CD1c-positive myeloid dendritic cell (primary cell): ENCODE measurements at regions not wholly inside any gene's neighbourhood (a gene's known extent, or its start where the extent isn't known, plus 50 kb on each side); places are given as distances from the start of the nearest gene placed in this dataset.

ENCODE experiments used
- DNase-seq: peaks from one replicate; pipeline ENCODE4 v3.0.0-alpha.2; 2016; ENCODE audit errors: extremely low spot score

DNA sequence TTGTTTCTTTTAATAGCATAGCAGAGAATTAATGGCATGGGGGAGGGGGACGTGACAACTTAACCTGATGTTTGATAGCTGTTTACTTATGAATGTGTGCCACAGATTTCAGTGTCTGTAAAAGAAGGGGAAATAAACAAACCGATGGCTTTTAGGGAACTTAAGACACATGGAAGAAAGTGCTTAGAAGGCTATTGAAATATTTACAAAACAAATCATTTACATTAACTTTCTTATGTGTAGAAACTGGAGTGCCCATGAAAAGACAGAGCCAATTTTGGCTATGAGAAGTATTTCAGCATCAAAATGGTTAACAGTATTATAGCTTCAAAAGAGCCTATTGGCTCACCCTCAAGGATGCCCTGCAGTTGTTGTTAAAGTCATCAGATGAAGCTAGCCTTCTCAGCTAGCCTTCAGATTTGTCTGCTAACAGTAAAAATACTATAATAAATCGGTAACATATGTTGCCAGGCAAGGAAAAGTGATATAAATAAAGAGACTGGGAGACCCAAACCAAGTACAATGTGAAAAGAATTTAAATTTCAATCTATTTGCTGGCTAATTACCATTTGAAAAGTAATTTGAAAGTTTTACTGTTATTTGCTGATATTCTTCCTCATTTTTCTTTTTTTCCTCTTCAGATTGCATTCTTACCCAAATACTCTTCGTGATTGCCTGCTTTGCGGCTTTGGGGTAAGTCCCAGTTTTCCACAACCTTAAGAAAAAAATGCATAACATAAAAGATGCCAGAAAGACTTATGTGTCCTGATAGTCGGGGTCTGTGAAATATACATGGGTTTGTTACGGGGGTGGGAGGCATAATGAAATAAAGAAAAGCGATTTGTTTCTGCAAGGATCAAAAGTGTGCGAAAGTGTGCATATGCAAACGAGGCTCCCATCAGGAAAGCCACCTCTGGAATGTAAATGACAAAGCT, 256.4 kb downstream of the MEIS1 start:
- DNase-seq, result no peak

DNA sequence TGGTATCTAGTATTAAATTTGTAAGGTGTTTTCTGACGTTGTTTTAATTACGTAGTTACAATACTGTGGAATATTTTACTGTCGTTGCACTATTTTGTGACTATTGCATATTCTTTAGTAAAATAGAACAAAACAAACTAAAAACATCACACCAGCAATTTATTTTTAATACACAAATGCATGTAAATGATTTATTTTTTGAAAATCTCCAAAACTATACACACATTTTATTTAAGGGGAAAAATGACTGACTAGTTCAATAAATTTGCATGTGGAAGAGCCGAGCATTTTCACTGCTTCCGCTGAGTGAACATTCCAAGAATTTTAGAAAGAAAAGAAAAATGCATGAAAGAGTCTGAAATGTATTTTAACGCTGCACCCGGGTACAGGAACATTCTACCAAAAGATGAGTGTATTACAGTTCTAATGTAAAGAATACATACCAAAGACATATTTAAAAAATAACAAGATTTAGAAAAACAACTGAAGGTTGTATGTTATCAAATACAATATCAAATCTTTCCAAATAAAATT, 257.7 kb downstream of the MEIS1 start:
- DNase-seq, result no peak

DNA sequence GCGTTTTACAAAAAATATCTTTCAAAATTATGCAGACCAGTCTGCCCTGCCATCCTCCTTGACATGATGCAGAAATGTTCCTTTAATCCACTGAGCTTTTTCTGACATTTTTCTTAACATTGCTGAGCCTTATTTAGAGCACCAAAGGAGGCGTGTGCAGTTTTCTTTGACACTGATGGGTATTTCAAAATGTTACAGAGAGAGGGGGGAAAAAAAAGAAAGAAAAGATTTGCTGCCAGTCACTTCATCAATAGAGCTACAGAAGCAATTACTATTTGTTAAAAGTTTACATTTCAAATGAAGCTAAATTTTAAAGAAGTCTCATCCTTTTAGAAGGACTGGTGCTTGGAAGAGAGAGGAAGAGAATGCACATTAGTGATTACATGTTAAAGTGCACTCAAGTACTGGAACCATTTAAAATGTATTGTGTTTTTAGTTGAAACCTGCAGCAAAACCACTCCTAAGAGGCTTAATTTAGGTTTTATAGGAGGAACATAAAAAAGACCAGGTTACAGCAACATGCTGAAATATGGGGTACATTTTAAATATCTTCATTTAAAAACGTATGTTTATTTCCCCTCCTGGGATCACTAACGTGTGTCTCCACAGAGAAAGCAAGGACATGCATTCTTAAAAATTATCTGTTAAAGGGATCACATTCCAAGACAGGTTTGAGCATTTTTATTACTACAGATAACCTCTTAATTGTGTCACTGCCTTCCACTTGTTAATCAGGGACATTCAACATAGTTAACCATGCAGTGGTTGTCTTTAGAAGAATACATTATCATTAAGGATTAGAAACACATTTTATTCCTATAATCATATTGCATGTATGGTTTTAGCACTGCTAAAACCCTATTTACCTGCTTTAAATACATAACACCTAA, 258.4 kb downstream of the MEIS1 start:
- no peak for DNase-seq

DNA sequence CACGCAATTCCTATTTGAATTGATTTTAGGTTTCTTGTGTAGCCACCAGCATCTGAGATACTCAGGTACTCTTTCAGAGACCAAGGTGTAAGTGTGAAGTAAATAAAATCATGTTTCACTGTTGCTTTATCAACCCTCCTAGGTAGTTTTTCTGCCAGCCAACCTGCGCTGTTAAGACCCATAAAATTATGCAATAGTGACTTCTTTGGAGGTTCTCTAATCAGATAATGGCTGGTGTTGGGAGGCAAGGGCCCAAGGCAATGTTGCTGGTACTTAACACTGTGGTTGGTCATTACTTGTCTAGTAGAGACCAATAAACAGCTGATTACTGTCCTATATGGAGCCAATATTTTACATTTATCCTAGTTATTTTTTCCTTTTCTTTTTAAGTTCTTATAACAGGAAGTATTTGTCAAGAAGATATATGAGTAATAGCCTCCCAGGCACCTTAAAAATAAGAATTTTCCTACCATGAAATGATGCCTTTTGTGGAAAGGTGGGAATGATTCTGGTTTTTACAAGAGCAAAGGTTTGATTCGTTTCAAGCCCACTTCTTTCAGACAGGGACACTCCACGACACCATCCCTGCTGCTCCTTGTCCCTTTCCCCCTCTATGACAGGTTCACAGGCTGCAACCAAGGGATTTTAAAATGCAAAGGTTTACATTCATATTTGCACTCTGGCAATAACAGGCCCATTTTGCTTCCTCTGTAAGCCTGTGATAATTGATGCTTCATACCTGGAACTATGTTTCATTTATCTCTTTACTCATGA, 259.3 kb downstream of the MEIS1 start:
- no peak for DNase-seq

DNA sequence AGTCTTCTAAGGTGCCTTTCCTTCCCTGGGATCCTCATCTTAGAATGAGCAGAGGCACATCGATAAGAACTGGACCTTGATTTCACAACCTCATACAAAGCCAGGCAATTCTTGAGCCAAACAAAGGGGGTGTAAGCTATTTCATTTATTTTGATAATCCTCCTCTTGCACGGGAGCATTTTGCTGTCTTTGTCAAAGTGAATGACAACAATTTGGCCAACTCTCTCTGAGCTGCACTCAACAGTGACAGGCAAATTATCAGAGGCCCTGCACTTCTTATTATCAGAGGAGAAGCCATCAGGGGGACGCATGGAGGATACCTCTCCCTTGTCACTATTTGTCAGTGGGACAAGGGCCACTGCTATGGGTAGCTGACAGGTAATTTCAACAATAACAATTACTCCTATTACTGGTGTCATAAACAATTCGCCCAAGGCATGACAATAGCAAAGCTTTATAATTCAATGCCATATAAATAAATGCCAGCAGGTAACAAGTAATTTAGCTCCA, 260.4 kb downstream of the MEIS1 start:
- DNase-seq, result no peak

DNA sequence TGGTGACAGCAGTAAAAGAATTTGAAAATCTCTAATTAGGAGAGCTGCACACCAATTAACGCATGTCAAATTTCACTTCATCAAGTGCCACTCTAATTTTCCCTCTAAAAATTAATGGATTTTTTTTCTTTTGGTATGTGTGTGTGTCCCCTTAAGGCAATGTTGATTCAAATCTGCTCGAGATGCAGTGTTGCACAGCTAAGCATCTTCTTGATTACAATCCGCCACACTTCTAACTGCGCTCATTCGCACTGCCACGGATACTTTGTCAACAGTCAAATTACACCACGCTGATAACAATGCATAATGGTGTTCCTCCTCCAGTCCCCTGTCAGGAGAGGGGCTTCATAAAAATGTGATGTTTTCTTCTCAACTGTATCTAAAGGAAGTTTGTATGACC, 261.4 kb downstream of the MEIS1 start:
- no peak for DNase-seq

DNA sequence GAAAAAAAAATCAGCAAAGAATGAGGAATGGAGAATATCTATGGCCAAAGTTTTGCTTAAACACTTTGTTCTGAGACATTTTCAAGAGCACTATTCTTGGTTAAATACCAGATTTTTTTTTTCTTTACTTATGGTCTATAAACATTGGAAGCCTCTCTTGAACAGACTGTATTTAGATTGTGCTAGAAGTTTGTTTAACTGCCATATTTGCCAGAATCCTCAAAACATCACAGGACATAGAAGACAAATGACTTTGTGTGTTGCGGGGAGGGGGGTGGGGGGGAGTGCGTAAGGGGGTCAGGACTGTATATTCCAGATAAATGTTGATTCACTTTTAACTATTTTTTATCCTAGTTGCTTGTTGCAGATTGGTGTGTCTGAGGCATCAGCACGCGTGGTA, 262.0 kb downstream of the MEIS1 start:
- DNase-seq, result no peak

DNA sequence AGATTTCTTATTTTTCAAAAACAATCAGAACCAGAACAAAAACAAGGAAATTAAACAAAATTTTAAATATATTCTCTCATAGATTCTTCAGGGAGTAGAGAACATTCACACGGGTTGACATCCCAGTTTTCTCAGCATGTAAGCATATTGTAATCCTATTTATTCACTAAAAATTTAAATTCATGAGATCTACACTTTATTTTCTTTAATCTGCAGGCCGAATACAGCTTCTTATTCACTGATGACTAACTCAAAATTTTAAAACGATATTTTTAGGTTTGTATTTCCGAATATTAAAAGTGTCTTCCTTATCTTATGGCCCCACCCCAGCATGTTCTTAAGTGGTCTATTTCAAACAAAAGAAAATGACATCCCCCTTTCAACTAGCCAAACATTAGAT, 262.4 kb downstream of the MEIS1 start:
- no peak for DNase-seq

DNA sequence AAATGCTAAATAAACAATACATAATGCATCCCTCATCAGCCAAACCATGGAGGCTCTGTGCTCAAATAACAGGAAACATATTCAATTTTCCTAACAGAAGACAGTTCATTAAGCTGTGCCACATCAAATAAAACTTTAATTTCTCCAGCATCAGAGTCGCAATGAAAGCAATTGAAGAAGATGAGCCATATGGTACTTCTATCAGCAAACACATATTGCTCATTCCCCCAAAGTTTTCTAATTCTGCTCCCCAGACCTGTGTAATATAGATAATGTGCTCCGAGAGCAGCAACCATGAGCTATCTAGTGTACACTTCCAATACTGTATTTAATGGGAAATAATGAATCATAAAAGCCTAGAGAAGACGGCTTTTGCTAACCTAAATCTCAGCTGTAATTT, 263.2 kb downstream of the MEIS1 start:
- DNase-seq, result no peak

DNA sequence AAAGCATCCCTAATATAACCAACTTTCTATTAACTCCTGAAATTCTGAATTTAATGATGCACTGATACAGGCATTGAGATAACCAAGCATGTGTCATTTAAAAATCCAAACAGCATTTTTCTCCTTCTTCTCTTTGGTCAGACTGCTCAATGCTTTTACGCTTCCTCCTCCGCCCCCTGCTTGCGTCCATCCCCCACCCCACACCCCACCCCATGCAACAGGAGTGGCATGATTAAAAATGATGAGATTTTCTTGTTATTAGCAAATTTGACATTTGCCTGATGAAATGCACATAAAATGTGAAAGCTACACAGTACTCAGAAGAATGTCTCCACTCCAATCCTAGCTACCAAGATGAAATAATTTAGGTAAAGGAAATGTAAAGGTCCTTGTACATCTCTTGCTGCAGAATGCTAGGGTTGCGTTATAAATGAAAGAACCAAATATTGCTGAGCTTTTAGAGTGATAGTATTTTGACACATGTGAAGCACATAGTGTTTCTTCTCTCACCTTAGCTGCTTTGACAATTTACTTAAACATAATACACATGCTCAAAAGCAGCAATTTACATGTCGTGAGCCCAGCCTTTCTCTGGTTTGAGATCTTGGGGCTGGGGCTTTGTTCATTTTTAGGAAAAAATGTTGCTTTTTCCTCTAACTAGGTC, 263.8 kb downstream of the MEIS1 start:
- no peak for DNase-seq

DNA sequence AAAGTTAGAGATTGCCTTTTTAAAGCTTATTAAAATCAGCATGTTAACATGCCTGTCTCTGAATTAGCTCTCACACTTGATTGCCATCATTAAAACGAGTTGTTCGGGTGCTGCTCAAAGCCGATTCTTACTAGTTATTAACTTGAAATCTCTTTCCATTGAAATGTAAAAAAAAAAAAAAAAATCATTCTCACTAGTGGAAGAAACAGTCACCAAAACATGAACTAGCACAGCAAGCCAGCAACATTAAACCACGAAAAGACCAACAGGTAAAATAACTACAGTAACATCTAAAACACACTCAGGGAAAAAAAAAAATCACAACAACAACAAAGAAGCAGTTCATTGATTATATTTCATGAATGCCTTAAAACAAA, 264.5 kb downstream of the MEIS1 start:
- DNase-seq, result no peak

DNA sequence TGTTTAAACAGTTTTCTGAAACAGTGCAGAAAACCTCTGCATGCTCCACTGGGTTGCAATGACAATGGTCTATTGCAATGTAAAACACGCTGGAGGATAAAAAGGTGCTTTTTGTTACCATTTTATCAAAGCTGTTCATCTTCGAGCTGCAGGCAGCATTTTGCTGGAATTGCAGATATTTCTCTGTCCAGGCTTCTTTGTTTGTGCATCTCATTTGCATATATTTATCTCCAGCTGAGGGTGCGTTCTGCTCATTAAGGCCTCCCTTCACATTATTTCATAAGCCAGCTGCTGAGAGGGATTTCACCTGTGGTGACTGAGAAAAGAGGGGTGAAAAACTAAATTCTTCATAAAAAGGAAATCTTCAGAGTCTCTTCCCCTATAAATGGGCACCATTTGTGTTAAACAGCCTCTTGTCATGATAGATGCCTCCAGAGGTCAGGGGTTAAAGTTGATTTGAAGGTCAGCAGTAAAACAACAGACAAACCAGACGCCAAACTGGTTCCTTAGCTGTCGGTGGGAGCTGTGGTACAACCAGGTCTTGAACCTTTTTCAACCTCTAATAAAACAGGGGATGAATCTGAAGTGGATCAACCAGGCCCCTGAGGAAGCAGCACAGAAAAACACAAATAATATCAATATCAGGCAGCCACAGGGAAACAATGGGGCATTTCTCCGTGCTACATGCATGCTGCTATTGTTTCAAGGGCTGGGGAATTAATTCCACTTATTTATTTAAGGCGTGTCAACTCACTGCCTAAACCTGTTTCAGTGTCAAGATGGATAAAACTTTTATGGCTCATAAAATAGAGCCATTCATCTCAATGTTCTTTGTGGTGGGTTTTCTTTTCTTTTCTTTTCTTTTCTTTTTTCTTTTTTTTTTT, 265.1 kb downstream of the MEIS1 start:
- DNase-seq, result no peak

DNA sequence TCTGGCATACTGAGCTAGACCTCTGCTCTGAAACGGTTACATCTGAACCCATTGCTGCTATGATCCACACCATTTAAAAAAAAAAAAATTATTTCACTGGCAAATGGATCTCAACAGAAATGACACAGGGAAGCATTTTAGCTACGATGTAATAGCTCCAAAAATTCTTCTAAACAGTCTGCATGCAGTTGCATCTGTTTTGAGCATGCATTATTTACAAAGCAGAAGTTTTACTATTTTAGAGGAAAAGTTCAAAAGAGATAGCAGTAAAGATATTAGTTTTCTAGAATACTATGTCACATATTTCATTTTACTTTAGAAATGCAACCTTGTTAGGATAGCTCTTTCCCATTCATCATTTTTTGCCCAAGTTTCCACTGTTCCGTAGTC, 265.7 kb downstream of the MEIS1 start:
- no peak for DNase-seq

DNA sequence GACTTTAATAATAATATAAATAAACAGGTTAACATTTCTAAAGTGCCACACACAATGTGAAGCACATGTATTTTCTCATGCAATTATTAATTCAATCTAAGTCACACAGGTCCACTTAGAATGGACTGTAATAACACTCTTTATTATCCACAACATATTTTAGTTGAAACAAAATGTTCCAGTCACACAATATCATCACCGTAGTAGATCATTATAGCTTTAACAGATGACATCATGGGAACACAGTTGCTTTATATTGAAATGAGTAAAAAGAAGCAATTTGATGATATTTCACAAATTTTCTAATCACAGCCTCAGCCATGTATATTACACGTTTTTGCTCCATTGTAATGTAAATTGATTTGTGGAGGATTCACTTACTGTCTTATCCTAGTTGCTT, 266.3 kb downstream of the MEIS1 start:
- DNase-seq, result no peak

DNA sequence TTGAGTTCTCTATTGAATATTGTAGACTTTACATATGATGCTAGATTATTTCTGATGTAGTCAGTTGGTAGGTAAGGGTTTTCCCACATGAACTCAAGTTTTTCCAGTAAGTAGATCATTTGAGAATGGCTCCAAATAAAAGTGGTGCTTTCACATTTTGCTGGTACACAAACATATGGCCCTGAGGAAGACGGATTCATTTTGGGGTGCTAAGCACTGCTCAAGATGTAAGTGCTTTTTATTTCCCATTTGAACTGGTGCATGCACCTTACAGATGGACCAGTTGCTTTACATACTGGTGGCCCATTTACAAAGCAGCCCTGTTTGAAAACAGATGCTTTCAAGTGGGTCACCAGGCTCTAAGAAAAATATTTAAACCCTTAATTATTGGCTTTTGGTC, 266.7 kb downstream of the MEIS1 start:
- DNase-seq, result no peak

DNA sequence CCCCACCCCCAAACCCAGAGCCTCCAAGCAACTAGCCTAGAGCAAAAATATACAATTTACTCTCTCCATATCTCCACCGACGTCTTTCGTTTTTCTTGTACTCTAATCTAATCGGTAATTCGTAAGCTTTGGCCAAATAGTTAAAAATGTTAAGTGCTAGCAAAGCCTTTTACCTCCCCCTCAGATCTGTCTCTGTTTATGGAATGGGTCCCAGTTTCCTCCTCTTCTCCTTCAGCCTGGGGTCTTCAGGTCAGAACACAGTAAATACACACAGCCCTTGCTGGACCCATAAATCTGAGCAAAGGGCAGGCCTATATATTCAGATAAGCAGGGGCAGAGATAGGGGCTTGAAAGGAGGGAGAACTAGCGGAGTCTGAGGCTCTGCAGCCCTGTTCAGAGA, 267.4 kb downstream of the MEIS1 start:
- DNase-seq, result no peak

DNA sequence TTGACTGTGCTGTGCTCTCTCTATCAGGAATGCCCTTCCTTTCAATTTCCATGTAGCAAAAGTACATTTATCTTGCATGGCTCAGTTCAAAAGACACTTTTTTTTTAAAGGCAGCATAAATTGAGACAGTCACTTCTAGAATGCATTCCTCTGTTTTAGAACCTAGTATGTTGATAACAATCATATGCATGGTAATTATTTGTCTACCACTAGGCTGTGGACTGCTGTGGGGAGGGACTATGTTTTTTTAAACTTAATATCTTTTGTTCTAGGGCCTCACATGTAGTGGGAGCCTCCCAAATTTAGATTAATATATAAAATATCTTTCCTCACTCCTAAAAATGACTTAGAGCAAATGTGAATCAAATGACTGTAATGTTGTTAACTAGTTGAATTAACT, 269.9 kb downstream of the MEIS1 start:
- no peak for DNase-seq

DNA sequence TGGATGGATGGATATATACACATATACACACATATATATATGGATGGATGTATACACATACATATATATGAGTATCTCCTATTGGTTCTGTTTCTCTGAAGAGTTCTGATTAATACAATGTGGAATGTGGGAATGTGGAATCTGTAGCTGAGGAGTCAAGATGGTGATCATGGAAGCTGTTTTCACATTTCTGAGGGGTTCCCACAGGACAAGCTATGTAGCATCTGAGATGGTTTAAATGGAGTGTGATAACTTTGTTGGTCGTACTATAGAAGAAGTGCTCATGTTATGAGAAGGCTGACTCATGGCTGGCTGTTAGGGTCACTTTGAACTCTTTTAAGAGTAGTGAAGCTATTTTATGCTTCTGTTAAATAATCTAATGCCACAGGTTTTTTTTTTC, 279.7 kb downstream of the MEIS1 start:
- no peak for DNase-seq

DNA sequence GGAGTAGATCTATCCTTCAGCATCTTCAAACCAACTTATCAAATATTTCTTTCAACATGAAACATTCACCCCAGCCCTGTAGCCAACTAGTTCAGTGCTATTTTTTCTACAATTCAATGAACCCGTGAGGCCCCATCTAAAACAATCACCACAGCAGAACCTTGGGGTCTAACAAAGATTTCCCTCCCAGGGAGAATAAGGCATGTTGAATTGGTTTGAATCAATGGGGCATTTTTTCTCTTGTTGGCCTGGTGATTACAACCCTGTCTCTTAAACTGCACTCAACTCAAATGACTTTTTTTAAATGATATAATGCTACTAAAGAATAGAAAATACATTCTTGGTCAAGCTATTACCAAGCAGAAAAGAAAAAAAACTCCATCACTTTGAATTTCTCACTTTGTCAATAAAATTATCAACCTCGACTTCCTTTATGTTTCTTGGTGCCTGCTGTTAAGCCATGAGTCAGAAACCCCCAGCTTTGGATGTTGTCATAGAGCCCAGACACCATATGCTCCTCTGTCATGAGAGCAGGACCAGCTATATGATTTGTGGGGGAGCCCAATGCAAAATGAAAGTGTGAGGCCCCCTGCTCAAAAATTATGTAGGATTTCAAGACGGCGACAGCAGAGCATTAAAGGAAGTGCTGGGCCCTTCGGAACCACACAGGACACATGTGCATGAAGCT, 282.4 kb downstream of the MEIS1 start:
- no peak for DNase-seq

DNA sequence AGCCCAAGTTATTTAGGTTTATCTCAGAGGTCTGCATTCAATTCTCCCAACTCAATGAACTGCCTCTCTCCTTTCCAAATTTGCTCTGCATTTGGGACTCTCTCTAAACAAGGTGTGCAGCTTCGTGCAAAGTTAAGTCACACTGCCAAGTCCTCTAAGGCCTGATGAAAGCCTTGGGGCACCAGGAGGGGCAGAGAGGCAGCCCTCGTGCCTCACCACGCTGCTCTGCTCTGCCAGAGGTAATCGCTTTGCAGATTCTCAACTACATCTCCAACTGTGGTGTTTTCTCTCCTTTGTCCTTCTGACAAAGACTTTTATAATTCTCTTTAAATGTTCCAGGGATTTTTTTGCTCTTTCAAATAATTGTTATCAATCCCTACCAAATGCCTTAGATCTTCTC, 283.0 kb downstream of the MEIS1 start:
- DNase-seq, result no peak
